CD4-positive, alpha-beta T cell (primary cell): ENCODE measurements at regions not wholly inside any gene's neighbourhood (a gene's known extent, or its start where the extent isn't known, plus 50 kb on each side); places are given as distances from the start of the nearest gene placed in this dataset.

Experiments
- ATAC-seq: fragments of 200-7000 bp; cut with Tn5 transposase; one replicate; pipeline ENCODE4 v1.10.0; 2022; ENCODE audit warnings: mild to moderate bottlenecking; ENCODE audit not compliant: poor library complexity
- CTCF ChIA-PET: fragments of 350-600 bp; sonication (Branson Sonifier 250); formaldehyde crosslinking; loops from one replicate; lab custom pipeline; 2021; ENCODE audit warnings: antibody characterized with exemption, inconsistent platforms; lab: Charles Lee
- POLR2A ChIA-PET: fragments of 350-600 bp; sonication (Branson Sonifier 250); formaldehyde crosslinking; loops from one replicate; lab custom pipeline; 2021; ENCODE audit warnings: antibody characterized with exemption, inconsistent platforms; lab: Charles Lee
- DNase-seq, 14 experiments: peaks; one replicate each; pipeline ENCODE4 v3.0.0-alpha.2; 2013 to 2020; ENCODE audit warnings: mixed read lengths in 2 of 14
- H3K27ac ChIP-seq, 2 donors: one replicate each; pipeline versions ENCODE4 v1.5.1 to v1.7.0; 2013; ENCODE audit warnings: low read length in 2 of 2, low read depth in 1 of 2, mild to moderate bottlenecking in 1 of 2
- H3K27me3 ChIP-seq, 2 experiments: 1 replicate in 1 of 2; 2 replicates in 1 of 2; pipeline versions ENCODE4 v1.6.1 to v1.7.0; 2013; ENCODE audit warnings: low read length in 2 of 2, control low read depth in 1 of 2, mild to moderate bottlenecking in 1 of 2, moderate library complexity in 1 of 2; ENCODE audit not compliant: insufficient read depth in 2 of 2, control insufficient read depth in 1 of 2
- H3K36me3 ChIP-seq: one replicate; pipeline ENCODE4 v1.6.1; 2013; ENCODE audit warnings: low read length, control low read depth; ENCODE audit not compliant: insufficient read depth
- H3K4me1 ChIP-seq: one replicate; pipeline ENCODE4 v1.6.1; 2013; ENCODE audit warnings: low read length, control low read depth; ENCODE audit not compliant: insufficient read depth
- H3K4me3 ChIP-seq: one replicate; pipeline ENCODE4 v1.5.1; 2013; ENCODE audit warnings: mild to moderate bottlenecking, low read length, moderate library complexity
- H3K9me3 ChIP-seq, 2 experiments: 1 replicate in 1 of 2; 2 replicates in 1 of 2; pipeline versions ENCODE4 v1.6.1 to v1.7.0; 2013; ENCODE audit warnings: low read length in 2 of 2, mild to moderate bottlenecking in 2 of 2, control low read depth in 1 of 2, moderate library complexity in 1 of 2; ENCODE audit not compliant: control insufficient read depth in 1 of 2, insufficient read depth in 1 of 2
- H3K27ac Mint-ChIP-seq: one replicate; pipeline ENCODE4 v1.8.0; 2020; ENCODE audit warnings: mixed read lengths
- H3K27me3 Mint-ChIP-seq: one replicate; pipeline ENCODE4 v1.8.0; 2021; ENCODE audit warnings: mixed read lengths
- H3K36me3 Mint-ChIP-seq: one replicate; pipeline ENCODE4 v1.8.0; 2021; ENCODE audit warnings: low read depth, mixed read lengths
- H3K4me1 Mint-ChIP-seq: one replicate; pipeline ENCODE4 v1.8.0; 2021; ENCODE audit warnings: low read depth, mixed read lengths
- H3K4me3 Mint-ChIP-seq: one replicate; pipeline ENCODE4 v1.8.0; 2020; ENCODE audit warnings: mild to moderate bottlenecking, mixed read lengths
- H3K9me3 Mint-ChIP-seq: one replicate; pipeline ENCODE4 v1.8.0; 2020; ENCODE audit warnings: mixed read lengths
- CTCF ChIP-seq: fragments of 200-600 bp; IDR thresholded peaks from one replicate; pipeline ENCODE4 v1.8.0; 2022; ENCODE audit warnings: antibody characterized with exemption, mild to moderate bottlenecking
- intact Hi-C, 2 experiments: fragments of 100-400 bp; cut with DNase I in 1 of 2; cut with micrococcal nuclease in 1 of 2; formaldehyde crosslinking; loops; one replicate each; pipeline versions ENCODE4 v1.15.1 to v1.9.0; 2023 to 2025; cut with DNase I, micrococcal nuclease

- H3K4me1 Mint-ChIP-seq = no peaks in the 10 kb centered on the region
- POLR2A ChIA-PET = no interaction called here
- intact Hi-C loops = no loop called here
- ATAC-seq (no peak), DNase-seq (no peak)
- Histone ChIP-seq H3K36me3 (no peaks in the 10 kb centered on the region), H3K27ac (no peak overlapping the region), H3K27me3 (peaks cover 0 to 3% of the 10 kb centered on the region in 2 experiments), H3K9me3 (peaks cover 0 to 3% of the 10 kb centered on the region in 2 experiments), H3K4me1 (no peaks in the 10 kb centered on the region), H3K4me3 (no peak overlapping the region)
- TF ChIP-seq CTCF = no peak
- H3K27me3 Mint-ChIP-seq = peaks cover 9% of the 10 kb centered on the region
- no peaks in the 10 kb centered on the region for H3K9me3 Mint-ChIP-seq
- no peak overlapping the region for H3K27ac Mint-ChIP-seq
- no peak overlapping the region for H3K4me3 Mint-ChIP-seq
- CTCF ChIA-PET = no interaction called here
- no peaks in the 10 kb centered on the region for H3K36me3 Mint-ChIP-seq
Observed at GRCh38 chr1:5565281-5566125, 426.7 kb downstream of the NPHP4 start.

DNA sequence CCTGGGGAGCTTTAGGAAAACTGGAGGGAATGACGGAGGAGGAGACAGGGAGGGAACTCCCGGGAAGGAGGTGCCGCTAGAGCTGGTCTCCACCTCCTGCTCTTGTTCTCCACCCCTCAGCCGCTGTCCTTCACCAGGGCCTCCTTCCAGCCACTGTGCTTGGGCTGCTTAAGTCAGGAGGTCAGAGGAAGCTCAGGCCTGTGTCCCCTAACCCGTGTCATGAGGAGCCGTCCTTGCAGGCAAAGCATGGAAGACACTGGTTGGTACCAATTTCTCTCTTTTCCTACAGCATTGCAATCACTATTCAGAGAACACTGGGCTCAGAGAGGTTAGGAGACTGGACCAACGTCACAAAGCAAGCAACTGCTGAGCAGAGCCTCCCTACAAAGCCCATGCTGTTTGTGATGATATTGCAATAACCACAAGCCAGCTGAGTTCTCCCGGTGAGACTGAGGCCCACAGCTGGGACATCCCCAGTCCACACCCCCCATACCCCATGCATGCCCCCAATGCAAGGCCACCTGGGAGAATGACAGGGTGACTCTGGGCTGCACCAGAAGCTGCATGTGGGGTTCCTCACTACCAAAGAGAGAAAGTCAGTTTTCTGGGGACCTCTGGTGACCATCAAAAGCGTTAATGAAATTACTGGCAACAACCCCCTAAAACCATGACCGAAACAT is 427.5 kb downstream of the NPHP4 start:
- H3K4me1 ChIP-seq = no peaks in the 10 kb centered on the region
- Mint-ChIP-seq H3K27me3 (peaks cover 9% of the 10 kb centered on the region), H3K27ac (no peak overlapping the region), H3K4me3 (no peak overlapping the region), H3K9me3 (no peaks in the 10 kb centered on the region), H3K4me1 (no peaks in the 10 kb centered on the region), H3K36me3 (no peaks in the 10 kb centered on the region)
- no peaks in the 10 kb centered on the region for H3K36me3 ChIP-seq
- intact Hi-C loops = no loop called here
- DNase-seq = no peak
- H3K9me3 ChIP-seq = peaks cover 0 to 3% of the 10 kb centered on the region in 2 experiments
- peaks cover 0 to 3% of the 10 kb centered on the region in 2 experiments for H3K27me3 ChIP-seq
- ChIA-PET CTCF (no interaction called here), POLR2A (no interaction called here)
- no peak for TF ChIP-seq CTCF
- ATAC-seq = no peak
- H3K27ac ChIP-seq = no peak overlapping the region
- no peak overlapping the region for H3K4me3 ChIP-seq

DNA sequence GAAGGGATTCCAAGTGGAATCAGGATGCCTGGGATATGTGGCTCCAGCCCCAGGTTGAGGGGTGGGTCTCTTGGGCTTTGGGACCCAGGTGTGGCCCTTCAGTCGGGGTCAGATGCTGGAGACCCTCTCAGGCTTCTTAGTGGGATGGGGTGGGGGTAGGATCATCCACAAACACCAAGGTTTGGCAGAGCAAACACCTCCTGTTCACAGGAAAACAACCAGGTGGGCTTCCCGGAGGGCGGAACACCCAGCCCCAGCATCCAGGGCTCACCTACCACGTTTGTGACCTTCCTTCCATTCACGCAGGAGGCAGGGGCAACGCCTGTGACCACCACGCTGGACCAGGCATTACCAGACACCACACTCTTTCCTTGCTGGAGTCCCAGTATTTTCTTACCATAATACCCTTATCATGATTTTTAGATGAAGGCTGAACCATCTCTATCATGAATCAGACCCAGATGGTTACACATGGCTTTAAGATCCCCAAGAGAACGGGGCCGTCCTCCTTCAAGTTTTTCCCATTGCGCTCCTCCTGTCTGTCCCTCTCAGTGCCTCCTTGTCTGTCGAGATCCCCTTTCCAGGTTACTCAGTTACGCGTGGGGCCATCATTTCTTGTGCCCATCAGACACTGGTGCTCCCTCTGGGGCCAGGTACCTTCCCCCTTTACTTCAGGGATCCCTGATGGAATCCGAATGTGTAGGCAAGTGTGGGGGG is 428.2 kb downstream of the NPHP4 start:
- DNase-seq (no peak), ATAC-seq (no peak)
- H3K4me1 Mint-ChIP-seq = no peaks in the 10 kb centered on the region
- Histone ChIP-seq H3K4me3 (no peak overlapping the region), H3K27me3 (peaks cover 0 to 3% of the 10 kb centered on the region in 2 experiments), H3K9me3 (peaks cover 0 to 3% of the 10 kb centered on the region in 2 experiments), H3K4me1 (no peaks in the 10 kb centered on the region), H3K27ac (no peak overlapping the region), H3K36me3 (no peaks in the 10 kb centered on the region)
- H3K9me3 Mint-ChIP-seq = peaks cover 1% of the 10 kb centered on the region
- H3K27ac Mint-ChIP-seq = no peak overlapping the region
- POLR2A ChIA-PET = no interaction called here
- no peak overlapping the region for H3K4me3 Mint-ChIP-seq
- H3K36me3 Mint-ChIP-seq = no peaks in the 10 kb centered on the region
- H3K27me3 Mint-ChIP-seq = peaks cover 9% of the 10 kb centered on the region
- no peak for TF ChIP-seq CTCF
- intact Hi-C loops = no loop called here
- CTCF ChIA-PET = no interaction called here
